ENCODE measurements at regions not wholly inside any gene's neighbourhood (a gene's known extent, or its start where the extent isn't known, plus 50 kb on each side); places are given as distances from the start of the nearest gene placed in this dataset.

- Histone ChIP-seq H3K9ac (ENCODE audit: insufficient read depth, low read length) (no peak overlapping the region), H3K4me1 (ENCODE audit: control insufficient read depth, extremely low read depth, insufficient read depth, low read length) (peaks cover 5% of the 10 kb centered on the region), H3K27me3 (ENCODE audit: control insufficient read depth, insufficient read depth, low read length) (no peaks in the 10 kb centered on the region), H4K20me1 (ENCODE audit: control insufficient read depth, extremely low read depth, insufficient read depth, low read length) (no peaks in the 10 kb centered on the region), H3K36me3 (ENCODE audit: control insufficient read depth, insufficient read depth, low read length) (no peaks in the 10 kb centered on the region), H3K4me3 (replicated peaks in 1 of 4; ENCODE audit: control extremely low read depth in 1 of 4, insufficient read depth in 1 of 4, low read depth in 3 of 4, low read length in 4 of 4) (no peak overlapping the region), H3K27ac (ENCODE audit: insufficient read depth, low read length) (no peak overlapping the region), H3K9me3 (ENCODE audit: control insufficient read depth, insufficient read depth, low read depth, low read length) (no peaks in the 10 kb centered on the region), H2AFZ (ENCODE audit: low read length) (no peak overlapping the region), H3K4me2 (ENCODE audit: extremely low read depth, insufficient read depth, low read length) (no peak overlapping the region), H3K79me2 (ENCODE audit: control insufficient read depth, insufficient read depth, low read length) (no peaks in the 10 kb centered on the region)
- DNase-seq (ENCODE audit: low read depth in 2 of 2), result no peak
- TF ChIP-seq EZH2 (IDR thresholded peaks at IDR 0.05; ENCODE audit: low read length, missing control alignments) (no peak), CTCF (conservative IDR thresholded peaks at IDR 0.05 in 1 of 2, IDR thresholded peaks at IDR 0.05 in 1 of 2; ENCODE audit: low read depth in 1 of 2, low read length in 2 of 2) (no peak)
Observed at GRCh38 chr4:78666830-78667258, 109.3 kb upstream of the BMP2K start.

- Histone ChIP-seq H3K4me2 (ENCODE audit: extremely low read depth, insufficient read depth, low read length) (no peak overlapping the region), H2AFZ (ENCODE audit: low read length) (no peak overlapping the region), H3K79me2 (ENCODE audit: control insufficient read depth, insufficient read depth, low read length) (no peaks in the 10 kb centered on the region), H3K4me3 (replicated peaks in 1 of 4; ENCODE audit: control extremely low read depth in 1 of 4, insufficient read depth in 1 of 4, low read depth in 3 of 4, low read length in 4 of 4) (no peak overlapping the region), H3K27ac (ENCODE audit: insufficient read depth, low read length) (no peak overlapping the region), H3K4me1 (ENCODE audit: control insufficient read depth, extremely low read depth, insufficient read depth, low read length) (peaks cover 1% of the 10 kb centered on the region), H3K36me3 (ENCODE audit: control insufficient read depth, insufficient read depth, low read length) (no peaks in the 10 kb centered on the region), H3K9me3 (ENCODE audit: control insufficient read depth, insufficient read depth, low read depth, low read length) (no peaks in the 10 kb centered on the region), H4K20me1 (ENCODE audit: control insufficient read depth, extremely low read depth, insufficient read depth, low read length) (no peaks in the 10 kb centered on the region), H3K9ac (ENCODE audit: insufficient read depth, low read length) (no peak overlapping the region), H3K27me3 (ENCODE audit: control insufficient read depth, insufficient read depth, low read length) (no peaks in the 10 kb centered on the region)
- no peak for DNase-seq (ENCODE audit: low read depth in 2 of 2)
- TF ChIP-seq EZH2 (IDR thresholded peaks at IDR 0.05; ENCODE audit: low read length, missing control alignments) (no peak), CTCF (conservative IDR thresholded peaks at IDR 0.05 in 1 of 2, IDR thresholded peaks at IDR 0.05 in 1 of 2; ENCODE audit: low read depth in 1 of 2, low read length in 2 of 2) (no peak)
Observed at GRCh38 chr4:78667325-78667724, 108.8 kb upstream of the BMP2K start.

GRCh38 chr4:78667764-78668163, 108.4 kb upstream of the BMP2K start:
- no peaks in the 10 kb centered on the region for H3K4me1 ChIP-seq (ENCODE audit: control insufficient read depth, extremely low read depth, insufficient read depth, low read length)
- H3K36me3 ChIP-seq (ENCODE audit: control insufficient read depth, insufficient read depth, low read length), result no peaks in the 10 kb centered on the region
- H3K27me3 ChIP-seq (ENCODE audit: control insufficient read depth, insufficient read depth, low read length), result no peaks in the 10 kb centered on the region
- H3K4me2 ChIP-seq (ENCODE audit: extremely low read depth, insufficient read depth, low read length), result no peak overlapping the region
- no peaks in the 10 kb centered on the region for H3K79me2 ChIP-seq (ENCODE audit: control insufficient read depth, insufficient read depth, low read length)
- H3K4me3 ChIP-seq (replicated peaks in 1 of 4; ENCODE audit: control extremely low read depth in 1 of 4, insufficient read depth in 1 of 4, low read depth in 3 of 4, low read length in 4 of 4), result no peak overlapping the region
- TF ChIP-seq CTCF (conservative IDR thresholded peaks at IDR 0.05 in 1 of 2, IDR thresholded peaks at IDR 0.05 in 1 of 2; ENCODE audit: low read depth in 1 of 2, low read length in 2 of 2), result no peak
- no peak for TF ChIP-seq EZH2 (IDR thresholded peaks at IDR 0.05; ENCODE audit: low read length, missing control alignments)
- no peaks in the 10 kb centered on the region for H4K20me1 ChIP-seq (ENCODE audit: control insufficient read depth, extremely low read depth, insufficient read depth, low read length)
- H3K9me3 ChIP-seq (ENCODE audit: control insufficient read depth, insufficient read depth, low read depth, low read length), result no peaks in the 10 kb centered on the region
- H3K27ac ChIP-seq (ENCODE audit: insufficient read depth, low read length), result no peak overlapping the region
- DNase-seq (ENCODE audit: low read depth in 2 of 2), result no peak
- no peak overlapping the region for H3K9ac ChIP-seq (ENCODE audit: insufficient read depth, low read length)
- H2AFZ ChIP-seq (ENCODE audit: low read length), result no peak overlapping the region

Data from fibroblast of lung (primary cell).